Amygdala (tissue), 56 donors: ENCODE measurements at regions not wholly inside any gene's neighbourhood (a gene's known extent, or its start where the extent isn't known, plus 50 kb on each side); places are given as distances from the start of the nearest gene placed in this dataset.
"Not testable (repeated sequence)": the region's sequence is repeated elsewhere in the genome, so short reads cannot be mapped to it uniquely, and the experiment has no call there.

Experiments used
- DNase-seq, 56 donors: peaks; one replicate each; lab custom pipeline; 2025; lab: John Stamatoyannopoulos, UW

DNA sequence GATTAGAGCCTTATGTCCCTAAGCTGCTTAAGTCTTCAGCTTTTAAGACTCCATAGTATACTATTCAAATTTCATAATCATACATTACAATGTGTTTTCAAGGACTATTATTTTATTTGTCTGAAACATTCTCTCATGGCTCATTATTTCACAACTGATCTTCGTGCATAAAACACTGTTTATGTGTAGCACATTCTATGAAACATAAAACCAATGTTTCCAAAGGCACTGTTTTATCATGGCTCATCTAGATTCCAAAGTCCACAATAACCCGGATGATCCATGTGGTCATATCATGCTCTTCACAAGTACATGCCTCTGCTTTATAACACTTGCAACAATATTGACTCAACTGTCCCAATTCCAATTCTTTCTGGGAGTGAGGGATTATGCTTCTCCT lies 806.1 kb downstream of the TNS3 start:
- no peak for DNase-seq

DNA sequence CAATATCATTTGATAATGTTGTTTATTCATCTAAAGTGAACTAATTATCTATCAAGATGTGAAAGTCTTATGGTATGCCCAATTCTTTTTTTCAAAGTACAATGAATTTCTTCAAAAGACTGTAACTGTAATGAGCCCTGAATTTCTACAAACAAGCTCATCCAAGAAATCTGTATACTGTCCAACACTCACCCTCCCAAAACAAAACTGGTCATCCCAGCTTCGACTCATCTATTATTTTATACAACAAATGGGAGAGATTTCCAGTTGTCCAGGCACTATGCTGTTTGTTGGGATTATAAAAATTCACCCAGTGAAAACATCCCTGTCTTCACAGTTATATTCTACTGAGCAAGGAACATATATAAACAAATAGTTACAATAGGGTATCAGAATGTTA lies 806.9 kb downstream of the TNS3 start:
- DNase-seq = no peak

DNA sequence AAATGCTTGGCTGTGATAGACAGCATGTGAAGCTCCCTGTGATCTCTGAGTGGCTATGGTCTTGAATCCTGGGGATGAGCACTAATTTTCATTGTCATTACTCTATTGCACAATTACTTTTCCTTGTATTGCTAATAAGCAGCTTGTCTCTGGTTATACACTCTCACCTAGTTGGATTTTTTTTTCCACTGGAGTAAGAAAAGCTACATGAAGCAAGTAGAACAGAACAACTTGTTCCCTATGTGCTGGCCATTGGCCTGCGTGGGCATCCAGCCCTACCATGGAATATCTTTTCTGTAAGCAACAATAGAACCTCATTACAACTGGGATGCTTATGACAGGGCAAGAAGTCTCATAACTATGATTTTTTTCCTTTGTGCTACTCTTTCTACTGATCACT lies 807.4 kb downstream of the TNS3 start:
- no peak for DNase-seq

DNA sequence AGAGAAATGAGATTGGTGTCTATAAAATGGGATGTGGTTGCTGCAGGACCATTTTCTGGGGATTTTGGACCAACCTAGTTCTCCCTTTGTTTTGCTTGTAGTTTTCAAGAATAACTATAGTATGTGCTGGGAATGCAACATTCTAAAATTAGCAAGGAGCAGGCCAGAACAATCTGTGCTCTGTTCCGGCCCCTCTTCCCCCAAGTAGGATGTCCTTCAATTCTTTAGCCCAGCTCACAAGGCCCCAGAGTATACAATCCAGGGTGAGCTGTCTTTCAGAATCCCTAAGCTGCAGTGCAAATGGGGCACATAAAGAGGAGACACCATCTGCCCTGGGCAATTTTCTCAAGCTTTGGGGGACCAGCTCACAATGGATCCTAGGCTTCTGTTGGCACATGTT lies 809.1 kb downstream of the TNS3 start:
- no peak for DNase-seq

DNA sequence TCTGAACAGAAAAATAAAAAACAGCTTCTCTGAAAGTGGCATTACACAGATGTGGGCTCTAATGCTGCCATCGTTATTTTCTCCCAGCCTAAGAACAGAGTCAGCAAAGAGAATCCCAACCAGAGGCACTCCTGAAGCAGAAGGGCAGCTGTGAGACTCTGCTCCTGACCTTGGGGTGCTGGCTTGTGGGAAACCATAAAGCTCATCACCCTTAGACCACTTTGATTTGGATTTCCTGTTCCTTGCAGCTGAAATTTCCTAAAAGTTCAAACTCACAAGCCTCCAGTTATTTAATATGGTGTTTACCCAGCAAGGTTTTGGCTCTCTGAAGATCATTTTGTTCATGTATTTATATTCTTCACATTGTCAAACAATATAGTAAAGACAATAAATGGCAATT lies 814.8 kb downstream of the TNS3 start:
- DNase-seq = no peak

GRCh38 chr7:46764100-46764936 lies 817.6 kb downstream of the TNS3 start:
- no peak for DNase-seq

DNA sequence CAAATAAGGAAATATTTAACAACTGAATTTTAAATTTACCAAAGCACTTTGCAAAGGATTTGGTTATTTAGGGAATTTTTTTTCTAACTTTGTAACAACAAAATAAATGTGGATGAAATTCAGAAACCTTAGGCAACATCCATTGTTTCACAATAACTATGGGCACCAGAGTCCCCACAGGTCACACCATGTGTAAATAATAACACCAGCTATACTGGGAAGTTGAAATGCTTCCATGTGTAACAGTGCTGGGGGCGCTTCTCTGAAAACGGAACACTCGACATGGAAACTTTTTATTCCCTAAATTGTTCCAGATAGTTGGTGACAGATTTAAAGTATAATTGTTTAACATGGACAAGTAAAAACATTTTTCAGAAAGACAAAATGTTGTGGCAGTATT lies 818.6 kb downstream of the TNS3 start:
- no peak for DNase-seq

- no peak for DNase-seq
These were observed 822.0 kb downstream of the TNS3 start for GRCh38 chr7:46759711-46760480.

- DNase-seq = no peak
These were observed 824.9 kb downstream of the TNS3 start for GRCh38 chr7:46756996-46757395.

- DNase-seq = no peak
These were observed 825.7 kb downstream of the TNS3 start for GRCh38 chr7:46756256-46756655.

GRCh38 chr7:46755120-46756034 lies 826.5 kb downstream of the TNS3 start:
- no peak for DNase-seq

- DNase-seq = no peak
These were observed 827.7 kb downstream of the TNS3 start for GRCh38 chr7:46754140-46754720.

GRCh38 chr7:46753662-46754061 lies 828.2 kb downstream of the TNS3 start:
- DNase-seq = no peak

- no peak for DNase-seq
These were observed 829.0 kb downstream of the TNS3 start for GRCh38 chr7:46752881-46753366.

- DNase-seq = not testable (repeated sequence)
These were observed 829.8 kb downstream of the TNS3 start for GRCh38 chr7:46751927-46752723.

- DNase-seq = no peak
These were observed 830.4 kb upstream of the IGFBP3 start for GRCh38 chr7:46751471-46751870.

GRCh38 chr7:46750321-46750865 lies 829.3 kb upstream of the IGFBP3 start:
- no peak for DNase-seq

DNA sequence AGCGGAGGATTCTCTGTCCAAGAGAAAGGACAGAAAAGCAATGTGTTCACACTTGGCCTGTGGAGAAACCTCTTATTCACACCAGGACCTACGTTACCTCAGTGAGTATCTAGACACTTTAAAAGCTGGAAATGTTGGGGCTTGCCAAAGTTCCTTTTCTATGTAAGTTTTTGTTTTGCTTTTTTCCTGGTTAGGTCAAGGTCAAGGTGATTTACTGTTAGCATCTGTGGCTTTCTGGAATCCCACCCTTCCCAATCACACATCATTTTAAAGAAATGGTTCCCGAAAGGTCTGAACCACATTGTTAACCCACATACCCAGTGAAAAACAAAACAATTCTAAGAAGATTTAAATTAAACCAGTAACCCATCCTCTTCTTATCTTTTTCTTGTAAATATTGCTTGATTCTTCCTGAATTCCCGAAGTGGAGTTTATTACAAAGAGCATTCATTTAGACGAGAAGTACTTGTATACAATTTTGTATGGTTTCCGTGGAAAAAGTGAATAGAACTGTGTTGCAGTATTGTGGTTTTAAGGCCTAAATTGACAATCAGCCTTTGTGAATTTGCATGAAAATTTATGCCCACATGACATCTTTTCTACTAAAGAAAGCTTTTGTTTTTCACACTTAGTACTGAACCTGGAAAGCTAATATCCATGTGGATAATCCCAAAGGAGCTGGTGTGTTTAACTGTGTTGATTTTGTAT lies 827.0 kb upstream of the IGFBP3 start:
- DNase-seq = no peak
